Loucy (cell line): ENCODE measurements at regions not wholly inside any gene's neighbourhood (a gene's known extent, or its start where the extent isn't known, plus 50 kb on each side); places are given as distances from the start of the nearest gene placed in this dataset.

Source experiments
- H2AFZ ChIP-seq: fragments of 200-600 bp; sonication (generic); 2 replicates; pipeline ENCODE4 v1.6.0; 2016; ENCODE audit warnings: antibody characterized with exemption, mild to moderate bottlenecking, low read length, moderate library complexity
- H3F3A ChIP-seq: fragments of 200-600 bp; 2 replicates; pipeline ENCODE4 v1.6.0; 2016; ENCODE audit warnings: antibody characterized with exemption, low read depth, mild to moderate bottlenecking
- H3K27me3 ChIP-seq: fragments of 200-600 bp; sonication (generic); 2 replicates; pipeline ENCODE4 v1.6.1; 2014; ENCODE audit warnings: low read length, mild to moderate bottlenecking; ENCODE audit not compliant: insufficient read depth, poor library complexity, severe bottlenecking
- H3K36me3 ChIP-seq: fragments of 200-600 bp; sonication (generic); 2 replicates; pipeline ENCODE4 v1.6.1; 2016; ENCODE audit warnings: low read length; ENCODE audit not compliant: insufficient read depth
- H3K4me1 ChIP-seq: fragments of 200-600 bp; sonication (generic); 2 replicates; pipeline ENCODE4 v1.5.1; 2014; ENCODE audit warnings: low read length, mild to moderate bottlenecking; ENCODE audit not compliant: insufficient read depth, poor library complexity, severe bottlenecking
- H3K4me2 ChIP-seq: fragments of 200-600 bp; sonication (generic); 2 replicates; pipeline ENCODE4 v1.6.0; 2014; ENCODE audit warnings: antibody characterized with exemption, low read length, low read depth, mild to moderate bottlenecking; ENCODE audit not compliant: poor library complexity, severe bottlenecking
- H3K4me3 ChIP-seq: fragments of 200-600 bp; sonication (generic); 2 replicates; pipeline ENCODE4 v1.5.1; 2014; ENCODE audit warnings: low read length, mild to moderate bottlenecking, mixed read lengths; ENCODE audit not compliant: poor library complexity, severe bottlenecking
- H3K79me2 ChIP-seq: fragments of 200-600 bp; sonication (generic); 2 replicates; pipeline ENCODE4 v1.6.1; 2014; ENCODE audit warnings: low read length; ENCODE audit not compliant: insufficient read depth
- H3K9ac ChIP-seq: fragments of 200-600 bp; sonication (generic); 2 replicates; pipeline ENCODE4 v1.6.0; 2014; ENCODE audit warnings: mild to moderate bottlenecking, low read depth, low read length, moderate library complexity; ENCODE audit not compliant: poor library complexity, severe bottlenecking
- H3K9me2 ChIP-seq: fragments of 200-600 bp; sonication (generic); replicated peaks from 2 replicates; pipeline ENCODE4 v1.6.1; 2016; ENCODE audit warnings: low read depth, low read length, mixed read lengths
- H3K9me3 ChIP-seq: fragments of 200-600 bp; sonication (generic); 2 replicates; pipeline ENCODE4 v1.6.1; 2014; ENCODE audit warnings: mild to moderate bottlenecking, antibody characterized with exemption, low read length, low read depth; ENCODE audit not compliant: insufficient read depth
- H4K20me1 ChIP-seq: fragments of 200-600 bp; sonication (generic); 2 replicates; pipeline ENCODE4 v1.6.0; 2014; ENCODE audit warnings: antibody characterized with exemption, low read length, mild to moderate bottlenecking; ENCODE audit not compliant: insufficient read depth, poor library complexity, severe bottlenecking
- CTCF ChIP-seq: fragments of 200-600 bp; sonication (generic); conservative IDR thresholded peaks from 2 replicates; pipeline ENCODE4 v1.5.1; 2014; ENCODE audit warnings: mild to moderate bottlenecking, antibody characterized with exemption, low read length
- EZH2phosphoT487 ChIP-seq: fragments of 200-600 bp; IDR thresholded peaks from 2 replicates; pipeline ENCODE4 v1.6.1; 2018; ENCODE audit warnings: antibody characterized with exemption, mild to moderate bottlenecking, moderate library complexity, borderline replicate concordance

- Histone ChIP-seq H3K4me1 (peaks cover 5% of the 10 kb centered on the region), H4K20me1 (no peaks in the 10 kb centered on the region), H3K9me3 (no peaks in the 10 kb centered on the region), H3K27me3 (no peaks in the 10 kb centered on the region), H3K9ac (no peak overlapping the region), H3K9me2 (no peaks in the 10 kb centered on the region), H2AFZ (no peak overlapping the region), H3K36me3 (no peaks in the 10 kb centered on the region), H3K4me3 (no peak overlapping the region), H3F3A (no peaks in the 10 kb centered on the region), H3K79me2 (no peaks in the 10 kb centered on the region), H3K4me2 (no peak overlapping the region)
- TF ChIP-seq CTCF: no peak
- no peak for TF ChIP-seq EZH2phosphoT487
Measured at GRCh38 chr2:144894612-144895599, 375.0 kb upstream of the ZEB2 start.

- Histone ChIP-seq H4K20me1 (no peaks in the 10 kb centered on the region), H3K9ac (no peak overlapping the region), H3F3A (no peaks in the 10 kb centered on the region), H3K79me2 (no peaks in the 10 kb centered on the region), H3K4me3 (no peak overlapping the region), H2AFZ (no peak overlapping the region), H3K27me3 (no peaks in the 10 kb centered on the region), H3K4me1 (peaks cover 5% of the 10 kb centered on the region), H3K9me3 (no peaks in the 10 kb centered on the region), H3K36me3 (no peaks in the 10 kb centered on the region), H3K9me2 (no peaks in the 10 kb centered on the region), H3K4me2 (no peak overlapping the region)
- TF ChIP-seq CTCF (no peak), EZH2phosphoT487 (no peak)
Measured at GRCh38 chr2:144893464-144893863, 373.5 kb upstream of the ZEB2 start.

GRCh38 chr2:144890828-144891227 is 370.9 kb upstream of the ZEB2 start:
- Histone ChIP-seq H3K4me2 (no peak overlapping the region), H3F3A (no peaks in the 10 kb centered on the region), H2AFZ (peak overlapping the region; percentile 44), H4K20me1 (no peaks in the 10 kb centered on the region), H3K9me3 (no peaks in the 10 kb centered on the region), H3K79me2 (no peaks in the 10 kb centered on the region), H3K36me3 (no peaks in the 10 kb centered on the region), H3K9ac (no peak overlapping the region), H3K9me2 (no peaks in the 10 kb centered on the region), H3K4me1 (peaks cover 5% of the 10 kb centered on the region), H3K27me3 (no peaks in the 10 kb centered on the region), H3K4me3 (no peak overlapping the region)
- TF ChIP-seq CTCF (peak; percentile 40), EZH2phosphoT487 (no peak)
